ENCODE measurements at regions not wholly inside any gene's neighbourhood (a gene's known extent, or its start where the extent isn't known, plus 50 kb on each side); places are given as distances from the start of the nearest gene placed in this dataset.

GRCh38 chr11:98564233-98564632 lies 456.5 kb upstream of the CNTN5 start:
- no peak overlapping the region for H3K4me3 Mint-ChIP-seq (ENCODE audit: unreplicated experiment)
- no peaks in the 10 kb centered on the region for H3K27me3 Mint-ChIP-seq (ENCODE audit: unreplicated experiment)
- H3K27ac Mint-ChIP-seq (ENCODE audit: unreplicated experiment), result no peak overlapping the region
- no peak for TF ChIP-seq CTCF (IDR thresholded peaks at IDR 0.05; ENCODE audit: unreplicated experiment)
- H3K9me3 Mint-ChIP-seq (ENCODE audit: unreplicated experiment), result no peaks in the 10 kb centered on the region
- no peak for DNase-seq (ENCODE audit: low spot score)
- no peaks in the 10 kb centered on the region for H3K4me1 Mint-ChIP-seq (ENCODE audit: unreplicated experiment)
- no peaks in the 10 kb centered on the region for H3K36me3 Mint-ChIP-seq (ENCODE audit: low read depth, unreplicated experiment)

GRCh38 chr11:98564881-98565280 lies 455.9 kb upstream of the CNTN5 start:
- Mint-ChIP-seq H3K27me3 (ENCODE audit: unreplicated experiment) (no peaks in the 10 kb centered on the region), H3K27ac (ENCODE audit: unreplicated experiment) (no peak overlapping the region), H3K36me3 (ENCODE audit: low read depth, unreplicated experiment) (no peaks in the 10 kb centered on the region), H3K4me3 (ENCODE audit: unreplicated experiment) (no peak overlapping the region), H3K4me1 (ENCODE audit: unreplicated experiment) (no peaks in the 10 kb centered on the region), H3K9me3 (ENCODE audit: unreplicated experiment) (no peaks in the 10 kb centered on the region)
- DNase-seq (ENCODE audit: low spot score), result no peak
- no peak for TF ChIP-seq CTCF (IDR thresholded peaks at IDR 0.05; ENCODE audit: unreplicated experiment)

- Mint-ChIP-seq H3K27me3 (ENCODE audit: unreplicated experiment) (no peaks in the 10 kb centered on the region), H3K36me3 (ENCODE audit: low read depth, unreplicated experiment) (no peaks in the 10 kb centered on the region), H3K4me3 (ENCODE audit: unreplicated experiment) (no peak overlapping the region), H3K4me1 (ENCODE audit: unreplicated experiment) (no peaks in the 10 kb centered on the region), H3K9me3 (ENCODE audit: unreplicated experiment) (no peaks in the 10 kb centered on the region), H3K27ac (ENCODE audit: unreplicated experiment) (no peak overlapping the region)
- no peak for TF ChIP-seq CTCF (IDR thresholded peaks at IDR 0.05; ENCODE audit: unreplicated experiment)
- DNase-seq (ENCODE audit: low spot score), result no peak
Observed at GRCh38 chr11:98565311-98565710, 455.4 kb upstream of the CNTN5 start.

- Mint-ChIP-seq H3K27me3 (ENCODE audit: unreplicated experiment) (no peaks in the 10 kb centered on the region), H3K4me3 (ENCODE audit: unreplicated experiment) (no peak overlapping the region), H3K27ac (ENCODE audit: unreplicated experiment) (no peak overlapping the region), H3K4me1 (ENCODE audit: unreplicated experiment) (no peaks in the 10 kb centered on the region), H3K9me3 (ENCODE audit: unreplicated experiment) (no peaks in the 10 kb centered on the region), H3K36me3 (ENCODE audit: low read depth, unreplicated experiment) (no peaks in the 10 kb centered on the region)
- DNase-seq (ENCODE audit: low spot score), result no peak
- TF ChIP-seq CTCF (IDR thresholded peaks at IDR 0.05; ENCODE audit: unreplicated experiment), result no peak
Observed at GRCh38 chr11:98566978-98567377, 453.8 kb upstream of the CNTN5 start.

GRCh38 chr11:98568013-98568412 lies 452.7 kb upstream of the CNTN5 start:
- no peak overlapping the region for H3K27ac Mint-ChIP-seq (ENCODE audit: unreplicated experiment)
- TF ChIP-seq CTCF (IDR thresholded peaks at IDR 0.05; ENCODE audit: unreplicated experiment), result no peak
- H3K36me3 Mint-ChIP-seq (ENCODE audit: low read depth, unreplicated experiment), result no peaks in the 10 kb centered on the region
- H3K4me1 Mint-ChIP-seq (ENCODE audit: unreplicated experiment), result no peaks in the 10 kb centered on the region
- no peak overlapping the region for H3K4me3 Mint-ChIP-seq (ENCODE audit: unreplicated experiment)
- DNase-seq (ENCODE audit: low spot score), result no peak
- no peaks in the 10 kb centered on the region for H3K9me3 Mint-ChIP-seq (ENCODE audit: unreplicated experiment)
- no peaks in the 10 kb centered on the region for H3K27me3 Mint-ChIP-seq (ENCODE audit: unreplicated experiment)
